PC-3 (cell line): ENCODE measurements at regions not wholly inside any gene's neighbourhood (a gene's known extent, or its start where the extent isn't known, plus 50 kb on each side); places are given as distances from the start of the nearest gene placed in this dataset.

Source experiments
- ATAC-seq: fragments of 200-7000 bp; cut with Tn5 transposase; 2 replicates; pipeline ENCODE4 v1.9.1; 2020; ENCODE audit warnings: mild to moderate bottlenecking, moderate library complexity
- BruUV-seq: library from RNA; stranded (reverse); fragments of 400-500 nt; replicated peaks from 2 replicates; lab custom pipeline; 2021; lab: Mats Ljungman, UMichigan
- CTCF ChIA-PET: fragments of 300-600 bp; sonication (Branson Sonifier 250); formaldehyde crosslinking; loops from one replicate; lab custom pipeline; 2022; ENCODE audit warnings: antibody characterized with exemption; lab: Charles Lee
- POLR2A ChIA-PET: fragments of 300-600 bp; sonication (Branson Sonifier 250); formaldehyde crosslinking; loops from one replicate; lab custom pipeline; 2022; ENCODE audit warnings: antibody characterized with exemption; ENCODE audit not compliant: unreplicated experiment; lab: Charles Lee
- DNase-seq: peaks from one replicate; pipeline ENCODE4 v3.0.0-alpha.2; 2015
- H2AFZ ChIP-seq: fragments of 300-600 bp; sonication (generic); 2 replicates; pipeline ENCODE4 v1.6.0; 2016; ENCODE audit warnings: antibody characterized with exemption, low read length
- H3F3A ChIP-seq: fragments of 300-600 bp; sonication (generic); one replicate; pipeline ENCODE4 v1.6.0; 2017; ENCODE audit warnings: antibody characterized with exemption, low read length, control low read depth, mild to moderate bottlenecking; ENCODE audit not compliant: unreplicated experiment
- H3K27ac ChIP-seq: fragments of 300-600 bp; sonication (generic); 2 replicates; pipeline ENCODE4 v1.5.1; 2016; ENCODE audit warnings: mild to moderate bottlenecking, low read length
- H3K27me3 ChIP-seq: fragments of 300-600 bp; sonication (generic); 2 replicates; pipeline ENCODE4 v1.6.1; 2016; ENCODE audit warnings: low read length, mixed read lengths
- H3K36me3 ChIP-seq: fragments of 300-600 bp; sonication (generic); 2 replicates; pipeline ENCODE4 v1.6.1; 2016; ENCODE audit warnings: low read depth, mixed run types, low read length, mixed read lengths
- H3K4me1 ChIP-seq: fragments of 300-600 bp; sonication (generic); 2 replicates; pipeline ENCODE4 v1.5.1; 2016; ENCODE audit warnings: low read length; ENCODE audit not compliant: insufficient read depth
- H3K4me2 ChIP-seq: fragments of 300-600 bp; sonication (generic); 2 replicates; pipeline ENCODE4 v1.6.0; 2016; ENCODE audit warnings: low read length
- H3K4me3 ChIP-seq: fragments of 300-600 bp; sonication (generic); 2 replicates; pipeline ENCODE4 v1.5.1; 2016; ENCODE audit warnings: mild to moderate bottlenecking, low read length, mixed read lengths
- H3K79me2 ChIP-seq: fragments of 300-600 bp; sonication (generic); 2 replicates; pipeline ENCODE4 v1.6.1; 2017; ENCODE audit warnings: low read length, mixed read lengths
- H3K9ac ChIP-seq: fragments of 300-600 bp; sonication (generic); 2 replicates; pipeline ENCODE4 v1.6.0; 2016; ENCODE audit warnings: mild to moderate bottlenecking, low read length
- H3K9me2 ChIP-seq: fragments of 300-600 bp; sonication (generic); replicated peaks from 2 replicates; pipeline ENCODE4 v1.6.1; 2016; ENCODE audit warnings: mixed run types, low read length, mixed read lengths
- H3K9me3 ChIP-seq: fragments of 300-600 bp; sonication (generic); 2 replicates; pipeline ENCODE4 v1.6.1; 2016; ENCODE audit warnings: low read length, mixed read lengths
- H4K20me1 ChIP-seq: fragments of 300-600 bp; sonication (generic); 2 replicates; pipeline ENCODE4 v1.6.1; 2016; ENCODE audit warnings: low read length, mixed read lengths
- EZH2 ChIP-seq: fragments of 300-600 bp; sonication (generic); IDR thresholded peaks from one replicate; pipeline ENCODE4 v1.6.1; 2017; ENCODE audit warnings: antibody characterized with exemption, mild to moderate bottlenecking, low read length; ENCODE audit not compliant: unreplicated experiment
- EZH2phosphoT487 ChIP-seq: fragments of 300-600 bp; sonication (generic); IDR thresholded peaks from 2 replicates; pipeline ENCODE4 v1.6.1; 2018; ENCODE audit warnings: mild to moderate bottlenecking, antibody characterized with exemption, low read length, borderline replicate concordance
- intact Hi-C: fragments of 100-400 bp; cut with micrococcal nuclease; formaldehyde crosslinking; loops from 2 replicates; pipeline ENCODE4 v1.9.0; 2023
- TF ChIP-seq, protein P1 (sequence below): fragments of 300-600 bp; sonication (generic); conservative IDR thresholded peaks from 2 replicates; pipeline ENCODE4 v1.5.1; 2017; ENCODE audit warnings: antibody characterized with exemption, low read depth, mild to moderate bottlenecking, low read length

DNA sequence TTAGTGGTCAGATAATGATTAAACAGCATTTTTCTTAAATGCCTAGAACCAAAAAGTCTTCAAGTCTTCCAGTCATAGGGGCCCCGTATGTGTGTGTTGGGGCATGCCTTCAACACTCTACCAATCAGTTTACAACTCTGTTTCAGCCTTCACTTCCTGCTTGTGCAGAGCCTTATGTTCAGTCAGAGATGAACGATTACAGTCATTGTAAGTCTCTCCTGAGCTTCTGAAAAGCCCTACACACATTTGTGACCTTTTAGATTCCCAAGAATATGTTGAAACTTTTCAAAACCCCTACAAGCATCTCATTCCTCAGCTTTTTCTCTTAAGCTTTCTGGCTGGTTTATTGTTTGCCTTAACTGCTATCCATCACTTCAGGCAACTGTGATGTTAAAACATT, 591.2 kb downstream of the ZNF674 start:
- Histone ChIP-seq H3K27ac (no peak overlapping the region), H3K27me3 (no peaks in the 10 kb centered on the region), H3K9ac (no peak overlapping the region), H3K4me3 (no peak overlapping the region), H3F3A (no peaks in the 10 kb centered on the region), H4K20me1 (no peaks in the 10 kb centered on the region), H3K4me1 (no peaks in the 10 kb centered on the region), H3K36me3 (no peaks in the 10 kb centered on the region), H3K79me2 (no peaks in the 10 kb centered on the region), H3K9me2 (no peaks in the 10 kb centered on the region), H3K9me3 (no peaks in the 10 kb centered on the region), H3K4me2 (no peak overlapping the region), H2AFZ (no peak overlapping the region)
- intact Hi-C loops, result no loop called here
- no TSS peak for BruUV-seq
- TF ChIP-seq EZH2 (no peak), EZH2phosphoT487 (no peak)
- TF ChIP-seq, protein P1, sequence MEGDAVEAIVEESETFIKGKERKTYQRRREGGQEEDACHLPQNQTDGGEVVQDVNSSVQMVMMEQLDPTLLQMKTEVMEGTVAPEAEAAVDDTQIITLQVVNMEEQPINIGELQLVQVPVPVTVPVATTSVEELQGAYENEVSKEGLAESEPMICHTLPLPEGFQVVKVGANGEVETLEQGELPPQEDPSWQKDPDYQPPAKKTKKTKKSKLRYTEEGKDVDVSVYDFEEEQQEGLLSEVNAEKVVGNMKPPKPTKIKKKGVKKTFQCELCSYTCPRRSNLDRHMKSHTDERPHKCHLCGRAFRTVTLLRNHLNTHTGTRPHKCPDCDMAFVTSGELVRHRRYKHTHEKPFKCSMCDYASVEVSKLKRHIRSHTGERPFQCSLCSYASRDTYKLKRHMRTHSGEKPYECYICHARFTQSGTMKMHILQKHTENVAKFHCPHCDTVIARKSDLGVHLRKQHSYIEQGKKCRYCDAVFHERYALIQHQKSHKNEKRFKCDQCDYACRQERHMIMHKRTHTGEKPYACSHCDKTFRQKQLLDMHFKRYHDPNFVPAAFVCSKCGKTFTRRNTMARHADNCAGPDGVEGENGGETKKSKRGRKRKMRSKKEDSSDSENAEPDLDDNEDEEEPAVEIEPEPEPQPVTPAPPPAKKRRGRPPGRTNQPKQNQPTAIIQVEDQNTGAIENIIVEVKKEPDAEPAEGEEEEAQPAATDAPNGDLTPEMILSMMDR, result no peak
- DNase-seq, result no peak
- no peak for ATAC-seq
- CTCF ChIA-PET, result no interaction called here
- POLR2A ChIA-PET, result no interaction called here

DNA sequence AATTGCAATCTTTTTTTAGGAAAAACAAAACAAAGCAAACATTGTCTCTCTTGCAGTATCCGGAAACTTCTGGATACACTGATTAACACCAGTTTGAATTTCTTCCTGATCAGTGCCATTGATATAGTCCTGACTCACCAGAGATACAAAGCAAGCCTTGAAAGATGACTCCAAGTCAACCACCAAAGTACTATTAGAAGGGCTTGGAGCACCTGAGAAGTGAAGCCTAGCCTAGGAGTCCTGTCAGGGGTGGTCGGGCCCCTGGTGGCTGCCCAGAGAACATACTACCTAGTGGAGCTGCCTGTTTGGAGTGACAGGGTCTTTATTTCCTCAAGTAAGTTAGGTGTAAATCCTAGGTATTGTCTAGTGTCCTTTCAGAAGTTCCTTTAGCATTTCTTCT, 593.2 kb downstream of the ZNF674 start:
- Histone ChIP-seq H3K4me3 (no peak overlapping the region), H3K9me2 (no peaks in the 10 kb centered on the region), H3F3A (no peaks in the 10 kb centered on the region), H3K4me1 (no peaks in the 10 kb centered on the region), H3K4me2 (no peak overlapping the region), H3K9me3 (no peaks in the 10 kb centered on the region), H3K79me2 (no peaks in the 10 kb centered on the region), H2AFZ (no peak overlapping the region), H3K9ac (no peak overlapping the region), H4K20me1 (no peaks in the 10 kb centered on the region), H3K36me3 (no peaks in the 10 kb centered on the region), H3K27me3 (no peaks in the 10 kb centered on the region), H3K27ac (no peak overlapping the region)
- BruUV-seq, result no TSS peak
- ATAC-seq (0 out of 2 replicates have a peak, but pooled peaks have one; percentile 37), DNase-seq (peak; percentile 22)
- ChIA-PET CTCF (no interaction called here), POLR2A (no interaction called here)
- intact Hi-C loops, result no loop called here
- TF ChIP-seq, protein P1, result peak; percentile 34; the same call in 1 of the 2 replicates
- TF ChIP-seq EZH2, result no peak

GRCh38 chrX:45935408-45935807, 609.8 kb downstream of the ZNF674 start:
- ChIA-PET CTCF (no interaction called here), POLR2A (no interaction called here)
- H3K4me3 ChIP-seq, result no peak overlapping the region
- H3K36me3 ChIP-seq, result no peaks in the 10 kb centered on the region
- H3K9ac ChIP-seq, result no peak overlapping the region
- H3K27ac ChIP-seq, result no peak overlapping the region
- H3K9me3 ChIP-seq, result no peaks in the 10 kb centered on the region
- H3F3A ChIP-seq, result no peaks in the 10 kb centered on the region
- no peaks in the 10 kb centered on the region for H3K4me1 ChIP-seq
- no peaks in the 10 kb centered on the region for H4K20me1 ChIP-seq
- TF ChIP-seq, protein P1, result no peak
- TF ChIP-seq EZH2, result no peak
- no peaks in the 10 kb centered on the region for H3K27me3 ChIP-seq
- no peak for DNase-seq
- BruUV-seq, result no TSS peak
- H2AFZ ChIP-seq, result no peak overlapping the region
- H3K79me2 ChIP-seq, result no peaks in the 10 kb centered on the region
- no peaks in the 10 kb centered on the region for H3K9me2 ChIP-seq
- no peak for ATAC-seq
- no peak overlapping the region for H3K4me2 ChIP-seq
- intact Hi-C loops, result no loop called here
